ENCODE measurements at regions not wholly inside any gene's neighbourhood (a gene's known extent, or its start where the extent isn't known, plus 50 kb on each side); places are given as distances from the start of the nearest gene placed in this dataset.
"Not testable (repeated sequence)": the region's sequence is repeated elsewhere in the genome, so short reads cannot be mapped to it uniquely, and the experiment has no call there.

- peak; percentile 4 for DNase-seq
- in situ Hi-C loops (cut with MboI; ENCODE audit: low pct_unique_long_range_greater_than_20kb, low sequenced_read_pairs): no loop called here
Measured at GRCh38 chr7:69067397-69067796, 530.9 kb upstream of the AUTS2 start.

GRCh38 chr7:69070476-69070875 is 527.8 kb upstream of the AUTS2 start:
- in situ Hi-C loops (cut with MboI; ENCODE audit: low pct_unique_long_range_greater_than_20kb, low sequenced_read_pairs): no loop called here
- DNase-seq: no peak

GRCh38 chr7:69076566-69076965 is 521.7 kb upstream of the AUTS2 start:
- in situ Hi-C loops (cut with MboI; ENCODE audit: low pct_unique_long_range_greater_than_20kb, low sequenced_read_pairs): no loop called here
- no peak for DNase-seq

- DNase-seq: no peak
- in situ Hi-C loops (cut with MboI; ENCODE audit: low pct_unique_long_range_greater_than_20kb, low sequenced_read_pairs): no loop called here
Measured at GRCh38 chr7:69078997-69079769, 519.1 kb upstream of the AUTS2 start.

GRCh38 chr7:69087281-69087680 is 511.0 kb upstream of the AUTS2 start:
- in situ Hi-C loops (cut with MboI; ENCODE audit: low pct_unique_long_range_greater_than_20kb, low sequenced_read_pairs); DNase-seq: not testable (repeated sequence)

- no peak for DNase-seq
- in situ Hi-C loops (cut with MboI; ENCODE audit: low pct_unique_long_range_greater_than_20kb, low sequenced_read_pairs): no loop called here
Measured at GRCh38 chr7:69088185-69088584, 510.1 kb upstream of the AUTS2 start.

- no peak for DNase-seq
- in situ Hi-C loops (cut with MboI; ENCODE audit: low pct_unique_long_range_greater_than_20kb, low sequenced_read_pairs): no loop called here
Measured at GRCh38 chr7:69090936-69091335, 507.3 kb upstream of the AUTS2 start.

- no peak for DNase-seq
- in situ Hi-C loops (cut with MboI; ENCODE audit: low pct_unique_long_range_greater_than_20kb, low sequenced_read_pairs): no loop called here
Measured at GRCh38 chr7:69091521-69091920, 506.8 kb upstream of the AUTS2 start.

- in situ Hi-C loops (cut with MboI; ENCODE audit: low pct_unique_long_range_greater_than_20kb, low sequenced_read_pairs): no loop called here
- no peak for DNase-seq
Measured at GRCh38 chr7:69095127-69095526, 503.1 kb upstream of the AUTS2 start.

- in situ Hi-C loops (cut with MboI; ENCODE audit: low pct_unique_long_range_greater_than_20kb, low sequenced_read_pairs): no loop called here
Measured at GRCh38 chr7:69095649-69096048, 502.6 kb upstream of the AUTS2 start.

GRCh38 chr7:69104023-69104422 is 494.3 kb upstream of the AUTS2 start:
- no peak for DNase-seq
- in situ Hi-C loops (cut with MboI; ENCODE audit: low pct_unique_long_range_greater_than_20kb, low sequenced_read_pairs): no loop called here

More at GRCh38 chr7:69095649-69096048, 502.6 kb upstream of the AUTS2 start:
- DNase-seq: no peak

GRCh38 chr7:69105092-69105491 is 493.2 kb upstream of the AUTS2 start:
- in situ Hi-C loops (cut with MboI; ENCODE audit: low pct_unique_long_range_greater_than_20kb, low sequenced_read_pairs): no loop called here
- DNase-seq: no peak

- in situ Hi-C loops (cut with MboI; ENCODE audit: low pct_unique_long_range_greater_than_20kb, low sequenced_read_pairs): no loop called here
Measured at GRCh38 chr7:69105981-69106380, 492.3 kb upstream of the AUTS2 start.

GRCh38 chr7:69106449-69106848 is 491.8 kb upstream of the AUTS2 start:
- DNase-seq; in situ Hi-C loops (cut with MboI; ENCODE audit: low pct_unique_long_range_greater_than_20kb, low sequenced_read_pairs): not testable (repeated sequence)

More at GRCh38 chr7:69105981-69106380, 492.3 kb upstream of the AUTS2 start:
- DNase-seq: no peak

GRCh38 chr7:69106946-69107345 is 491.3 kb upstream of the AUTS2 start:
- DNase-seq; in situ Hi-C loops (cut with MboI; ENCODE audit: low pct_unique_long_range_greater_than_20kb, low sequenced_read_pairs): not testable (repeated sequence)

GRCh38 chr7:69108097-69108496 is 490.2 kb upstream of the AUTS2 start:
- in situ Hi-C loops (cut with MboI; ENCODE audit: low pct_unique_long_range_greater_than_20kb, low sequenced_read_pairs): no loop called here

GRCh38 chr7:69109246-69109645 is 489.0 kb upstream of the AUTS2 start:
- no peak for DNase-seq
- in situ Hi-C loops (cut with MboI; ENCODE audit: low pct_unique_long_range_greater_than_20kb, low sequenced_read_pairs): no loop called here

More at GRCh38 chr7:69108097-69108496, 490.2 kb upstream of the AUTS2 start:
- no peak for DNase-seq

GRCh38 chr7:69109879-69110278 is 488.4 kb upstream of the AUTS2 start:
- DNase-seq: no peak
- in situ Hi-C loops (cut with MboI; ENCODE audit: low pct_unique_long_range_greater_than_20kb, low sequenced_read_pairs): no loop called here

GRCh38 chr7:69110450-69111050 is 487.7 kb upstream of the AUTS2 start:
- in situ Hi-C loops (cut with MboI; ENCODE audit: low pct_unique_long_range_greater_than_20kb, low sequenced_read_pairs): no loop called here
- DNase-seq: no peak

- in situ Hi-C loops (cut with MboI; ENCODE audit: low pct_unique_long_range_greater_than_20kb, low sequenced_read_pairs): no loop called here
- no peak for DNase-seq
Measured at GRCh38 chr7:69114374-69114773, 483.9 kb upstream of the AUTS2 start.

GRCh38 chr7:69115788-69116187 is 482.5 kb upstream of the AUTS2 start:
- DNase-seq: no peak
- in situ Hi-C loops (cut with MboI; ENCODE audit: low pct_unique_long_range_greater_than_20kb, low sequenced_read_pairs): no loop called here

Measured in KBM-7 (cell line).